NCI-H1417 treated with DMSO at 0.1 percent for 48 hours (cell line): ENCODE measurements at regions not wholly inside any gene's neighbourhood (a gene's known extent, or its start where the extent isn't known, plus 50 kb on each side); places are given as distances from the start of the nearest gene placed in this dataset.
A peak's percentile ranks its signal among the peaks of the same experiment; 100 is the strongest.
"Not testable (repeated sequence)": the region's sequence is repeated elsewhere in the genome, so short reads cannot be mapped to it uniquely, and the experiment has no call there.

ENCODE experiments used
- DNase-seq: peaks from one replicate; lab custom pipeline; 2025; lab: John Stamatoyannopoulos, UW

DNA sequence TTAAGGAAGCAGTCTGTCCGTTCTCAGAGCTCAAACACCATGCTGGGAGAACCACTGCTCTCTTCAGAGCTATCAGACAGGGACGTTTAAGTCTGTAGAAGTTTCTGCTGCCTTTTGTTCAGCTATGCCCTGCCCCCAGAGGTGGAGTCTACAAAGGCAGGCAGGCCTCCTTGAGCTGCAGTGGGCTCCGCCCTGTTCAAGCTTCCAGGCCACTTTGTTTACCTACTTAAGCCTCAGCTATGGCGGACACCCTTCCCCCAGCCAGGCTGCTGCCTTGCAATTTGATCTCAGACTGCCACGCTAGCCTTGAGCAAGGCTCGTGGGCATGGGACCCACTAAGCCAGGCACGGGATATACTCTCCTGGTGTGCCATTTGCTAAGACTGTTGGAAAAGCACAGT lies 180.7 kb upstream of the TMEM196 start:
- not testable (repeated sequence) for DNase-seq

DNA sequence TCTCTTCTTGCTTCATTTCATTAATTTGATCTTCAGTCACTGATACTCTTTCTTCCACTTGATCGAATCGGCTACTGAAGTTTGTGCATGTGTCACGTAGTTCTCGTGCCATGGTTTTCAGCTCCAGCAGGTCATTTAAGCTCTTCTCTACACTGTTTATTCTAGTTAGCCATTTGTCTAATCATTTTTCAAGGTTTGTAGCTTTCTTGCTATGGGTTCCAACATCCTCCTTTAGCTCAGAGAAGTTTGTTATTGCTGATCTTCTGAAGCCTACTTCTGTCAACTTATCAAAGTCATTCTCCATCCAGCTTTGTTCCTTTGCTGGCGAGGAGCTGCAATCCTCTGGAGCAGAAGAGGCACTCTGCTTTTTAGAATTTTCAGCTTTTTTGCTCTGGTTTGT lies 180.0 kb upstream of the TMEM196 start:
- DNase-seq = not testable (repeated sequence)

DNA sequence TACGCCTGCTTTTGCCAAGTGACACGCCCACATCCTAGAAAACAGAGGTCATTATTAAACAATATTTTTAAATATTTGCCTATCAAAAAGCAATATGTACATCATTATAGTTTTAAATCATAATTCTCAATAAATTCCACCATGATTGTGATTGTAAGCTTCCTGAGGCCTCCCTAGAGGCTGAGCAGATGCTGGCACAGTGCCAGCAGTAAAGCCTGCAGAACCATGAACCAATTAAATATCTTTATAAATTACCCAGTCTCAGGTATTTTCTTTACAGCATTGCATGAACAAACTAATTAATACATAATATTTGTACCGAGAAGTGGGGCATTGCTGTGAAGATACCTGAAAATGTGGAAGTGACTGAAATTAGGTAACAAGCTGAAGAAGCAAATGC lies 174.7 kb upstream of the TMEM196 start:
- no peak for DNase-seq

DNA sequence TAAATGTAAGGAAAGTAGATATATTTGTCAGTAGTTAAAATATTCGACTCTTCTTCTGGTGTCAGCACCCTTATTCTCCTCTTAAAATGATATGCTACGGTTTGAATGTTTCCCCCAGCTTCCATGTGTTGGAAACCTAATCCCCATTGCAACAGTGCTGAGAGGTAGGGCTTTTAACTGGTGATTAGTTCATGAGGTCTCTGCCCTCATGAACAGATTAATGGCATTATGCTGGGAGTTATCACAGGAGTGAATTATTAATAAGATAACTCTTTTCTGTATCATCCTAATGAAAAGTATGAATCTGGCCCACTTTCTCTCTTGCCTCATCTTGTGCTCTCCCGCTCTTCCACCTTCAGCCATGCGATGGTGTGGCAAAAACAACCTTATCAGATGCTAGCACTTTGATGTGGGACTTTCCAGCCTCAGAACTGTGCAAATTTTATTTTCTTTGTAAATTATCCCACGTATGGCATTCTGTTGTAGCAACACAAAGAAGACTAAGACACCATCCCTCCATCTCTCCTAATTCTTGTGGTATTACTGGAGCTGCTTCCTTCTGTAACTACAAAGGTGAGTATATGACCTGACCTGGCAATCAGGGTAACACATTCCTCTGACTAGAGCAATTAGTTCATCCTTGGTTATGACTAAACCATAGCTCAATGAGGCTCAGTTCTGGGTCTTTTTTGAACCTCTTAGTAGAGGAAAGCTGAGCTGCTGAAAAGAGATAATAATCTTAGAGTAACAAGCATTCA lies 171.1 kb upstream of the TMEM196 start:
- no peak for DNase-seq

DNA sequence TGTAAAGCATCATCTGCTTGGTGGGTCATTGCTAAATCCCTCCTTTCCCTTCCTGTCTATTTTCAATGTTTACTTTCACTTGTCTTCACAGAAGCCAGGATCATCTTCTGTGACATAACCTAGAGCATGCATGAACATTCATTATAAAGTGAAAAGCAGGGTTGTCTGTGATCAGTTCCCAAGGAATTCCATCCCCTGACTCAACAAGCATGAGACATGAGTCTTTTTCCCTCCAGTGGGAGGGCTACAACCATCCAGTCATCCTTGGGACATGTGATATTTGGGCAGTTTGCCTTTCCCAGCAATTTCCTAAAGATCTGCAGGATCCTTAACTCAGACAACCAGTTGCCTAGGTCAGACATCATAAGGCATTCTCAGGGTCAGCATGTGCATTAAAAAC lies 166.3 kb upstream of the TMEM196 start:
- no peak for DNase-seq

DNA sequence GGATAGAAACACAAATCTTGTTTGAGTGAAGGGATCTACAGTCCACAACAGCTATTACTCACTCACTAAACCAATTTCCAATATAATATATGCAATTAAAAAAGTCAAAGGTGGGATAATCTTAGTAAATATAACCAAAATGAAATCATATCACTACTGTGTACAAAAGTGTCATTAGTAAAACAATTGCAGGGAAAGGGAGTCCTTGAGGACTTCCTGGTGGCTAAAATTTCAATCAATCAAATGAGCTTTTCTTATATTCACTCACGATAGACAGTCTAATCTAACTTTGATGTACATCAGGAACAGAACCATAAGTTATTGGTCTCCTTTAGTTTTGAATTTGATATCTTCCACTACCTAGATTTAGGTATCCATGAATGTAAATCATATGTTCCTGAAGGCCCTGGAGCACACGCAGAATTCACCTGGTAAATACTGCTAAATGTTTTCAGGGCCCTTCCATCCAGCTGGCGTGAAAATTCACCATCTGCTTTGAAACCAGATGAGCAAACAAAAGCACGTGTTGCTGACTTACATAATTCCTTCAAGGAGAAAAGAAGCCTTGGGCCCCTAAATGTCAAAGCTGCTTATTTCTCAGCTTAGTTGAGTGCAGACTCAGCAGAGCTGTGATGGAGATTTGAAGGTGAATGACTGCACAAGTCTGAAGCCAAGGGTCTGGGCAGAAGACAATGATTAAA lies 159.3 kb upstream of the TMEM196 start:
- DNase-seq = peak; percentile 46

DNA sequence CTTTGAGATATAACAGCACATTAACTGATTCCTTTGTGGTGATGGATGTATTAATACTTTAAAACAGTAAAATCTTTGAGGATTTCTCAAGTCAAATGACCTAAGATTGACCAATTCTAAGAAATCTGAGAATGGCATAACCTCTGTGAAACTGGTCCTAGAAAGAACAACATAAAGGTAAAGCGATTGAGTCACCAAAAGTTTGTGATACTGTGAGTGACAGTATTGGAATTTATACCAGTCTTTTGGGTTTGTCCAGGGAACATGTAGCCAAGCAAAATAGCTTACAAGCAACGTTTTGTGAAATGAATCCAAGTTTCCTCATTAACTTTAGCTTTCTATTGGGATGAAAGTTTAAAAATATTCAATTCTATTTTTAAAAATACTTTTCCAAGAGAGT lies 157.4 kb upstream of the TMEM196 start:
- no peak for DNase-seq

DNA sequence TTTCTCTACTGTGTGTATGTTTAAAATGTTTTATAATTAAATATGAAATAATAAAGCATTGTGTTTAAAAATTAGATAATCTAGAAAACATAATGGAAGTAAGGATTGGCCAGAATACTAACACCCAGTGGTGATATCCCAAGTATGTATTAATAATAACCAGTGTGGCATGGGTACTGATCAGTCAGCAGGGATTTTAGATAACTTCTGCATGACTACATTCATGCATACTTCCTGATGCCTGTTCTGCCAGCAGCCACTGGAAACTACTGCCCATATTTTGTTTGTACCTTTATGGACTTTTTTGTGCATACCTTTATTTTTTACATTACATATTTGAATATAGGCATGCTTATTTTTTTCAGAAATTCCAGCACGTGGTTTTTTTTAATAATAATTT lies 156.6 kb upstream of the TMEM196 start:
- no peak for DNase-seq

DNA sequence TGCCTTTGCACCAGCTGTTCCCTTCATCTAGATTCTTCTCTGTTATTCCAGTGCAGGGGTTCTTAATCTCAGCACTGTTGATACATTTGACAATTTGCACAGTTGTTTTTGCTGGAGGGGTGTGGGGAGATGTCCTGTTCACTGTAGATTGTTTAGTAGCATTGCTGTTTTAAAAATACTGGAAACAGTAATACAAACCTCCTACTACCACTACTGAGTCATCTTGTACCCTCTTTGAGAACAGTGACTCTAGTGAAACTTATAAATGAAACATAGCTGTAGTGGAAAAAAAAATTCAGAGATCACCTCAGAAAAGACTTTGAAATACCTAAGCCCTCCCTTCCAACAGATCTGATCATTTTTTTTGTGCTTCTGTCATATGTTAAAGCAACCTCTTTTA lies 154.8 kb upstream of the TMEM196 start:
- no peak for DNase-seq

DNA sequence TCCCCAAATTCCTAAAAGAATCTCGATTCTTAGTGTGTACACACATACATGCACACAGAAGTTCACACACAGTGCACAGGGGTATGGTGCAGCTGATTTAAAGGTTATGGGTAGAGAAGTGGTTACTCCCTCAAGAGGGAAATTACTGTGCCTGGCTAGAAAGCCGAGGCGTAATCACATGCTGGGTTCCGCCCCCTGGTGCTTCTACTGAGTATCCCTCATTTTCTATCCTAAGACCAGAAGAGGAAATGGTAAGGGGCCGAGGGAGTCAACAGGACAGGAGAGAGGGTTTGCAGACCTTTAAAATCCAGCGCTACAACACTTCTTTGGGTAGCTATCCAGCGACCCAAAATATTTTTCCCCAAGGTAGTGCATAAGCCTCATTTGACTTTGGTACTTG lies 147.3 kb upstream of the TMEM196 start:
- DNase-seq = no peak

DNA sequence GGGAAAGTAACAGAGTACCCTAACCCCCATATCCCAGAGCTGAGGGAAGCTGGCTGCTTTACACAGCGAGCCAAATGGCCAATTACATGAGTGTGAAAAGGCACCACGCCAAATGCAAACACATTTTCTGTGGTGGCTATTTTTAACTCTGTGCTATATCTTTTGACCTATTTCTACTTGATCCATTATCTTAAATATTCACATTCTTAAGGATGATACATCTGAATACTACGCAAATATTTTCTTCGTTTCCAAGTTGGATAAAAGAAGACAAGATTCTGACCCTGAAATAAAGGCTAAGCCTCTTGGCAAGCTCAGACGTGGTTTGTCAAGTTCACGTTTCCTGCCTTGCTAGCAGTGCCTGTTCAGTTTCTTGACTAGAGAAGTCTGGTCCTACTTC lies 146.7 kb upstream of the TMEM196 start:
- DNase-seq = no peak

DNA sequence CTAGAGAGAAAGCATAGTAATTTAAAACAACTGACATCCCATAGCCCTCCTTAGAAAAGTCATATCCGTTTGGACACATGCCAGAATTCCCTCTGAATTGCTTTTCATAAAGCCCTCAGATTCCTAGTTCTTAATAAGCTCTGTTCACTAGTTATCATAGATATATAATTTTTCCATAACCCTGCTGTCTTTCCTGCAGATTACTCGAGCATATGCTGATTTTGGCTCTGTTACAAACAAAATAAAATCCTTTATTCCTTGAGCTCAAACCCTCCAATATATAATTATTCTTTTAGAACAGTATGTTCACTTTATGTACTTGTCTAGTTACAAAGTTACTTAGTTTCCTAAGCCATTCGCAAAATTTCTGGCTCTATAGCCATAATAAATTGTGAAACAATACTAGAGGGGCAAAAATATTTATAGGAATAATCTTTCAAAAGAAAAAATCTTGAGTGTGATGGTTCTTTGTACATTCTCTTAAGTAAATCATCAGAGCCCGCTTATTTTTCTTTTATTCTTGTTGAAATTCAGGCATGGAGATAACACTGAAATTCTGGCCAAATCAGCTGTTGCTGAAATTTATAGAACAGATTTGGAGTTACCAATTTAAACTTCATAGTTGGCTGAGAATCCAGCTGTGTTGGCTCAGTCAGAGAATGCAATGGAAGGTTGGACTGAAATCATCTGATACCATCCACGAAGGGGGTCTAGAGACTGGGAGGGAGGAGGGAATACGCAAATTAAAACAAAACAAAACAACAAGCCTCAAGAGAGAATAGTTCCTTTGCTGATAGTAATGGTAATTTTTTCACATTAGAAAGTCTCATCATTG lies 146.1 kb upstream of the TMEM196 start:
- no peak for DNase-seq

DNA sequence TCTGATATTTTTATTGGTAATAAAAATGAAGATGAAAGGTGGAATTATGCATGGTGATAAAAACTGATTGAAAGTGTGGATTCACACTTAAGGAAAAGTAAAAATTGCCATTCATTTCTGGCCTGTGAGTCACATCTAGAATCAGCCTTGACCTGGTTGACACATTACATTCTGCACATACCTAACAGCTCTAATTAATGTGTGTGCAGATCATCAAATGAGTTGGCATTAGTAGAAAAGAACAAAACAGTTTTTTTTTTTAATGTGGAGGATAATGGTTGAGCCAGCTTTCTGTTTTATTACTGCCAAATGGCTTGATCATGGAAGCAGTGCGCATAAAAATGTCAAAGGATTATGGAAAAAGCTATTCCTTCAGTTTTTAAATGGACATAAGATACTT lies 142.6 kb upstream of the TMEM196 start:
- no peak for DNase-seq

DNA sequence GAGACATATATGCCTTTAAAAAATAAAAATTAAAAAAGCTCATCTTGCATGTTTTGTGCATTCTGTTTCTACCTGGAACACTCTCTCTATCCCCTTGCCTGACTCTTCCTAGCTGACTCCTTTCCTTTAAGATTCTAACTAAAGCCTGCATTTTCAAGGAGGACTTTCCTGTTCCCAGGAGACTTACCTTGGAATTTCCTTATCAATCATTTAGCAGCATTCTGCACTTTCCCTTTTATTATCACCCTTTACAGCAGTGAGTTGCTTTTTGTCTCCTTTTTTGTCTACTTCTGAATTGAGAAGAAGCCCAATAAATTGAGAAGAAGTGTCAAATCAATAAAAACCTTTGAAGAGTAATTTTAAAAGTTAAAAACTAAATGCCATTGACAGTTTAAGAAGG lies 142.2 kb upstream of the TMEM196 start:
- DNase-seq = no peak

DNA sequence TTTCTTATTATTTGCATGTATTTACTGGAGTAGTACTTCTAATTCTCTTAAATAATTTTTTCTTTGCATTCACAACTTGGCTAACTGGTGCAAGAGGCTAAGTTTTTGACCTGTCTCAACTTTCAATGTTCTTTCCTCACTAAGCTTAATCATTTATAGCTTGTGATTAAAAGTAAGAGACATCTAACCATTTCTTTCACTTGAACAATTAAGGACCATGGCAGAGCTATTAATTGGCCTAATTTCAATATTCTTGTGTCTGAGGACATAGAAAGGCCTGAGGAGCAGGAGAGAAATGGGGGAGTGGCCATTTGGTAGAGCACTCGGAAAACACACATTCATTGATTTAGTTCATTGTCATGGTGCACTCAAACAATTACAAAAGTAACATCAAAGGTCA lies 141.4 kb upstream of the TMEM196 start:
- no peak for DNase-seq

DNA sequence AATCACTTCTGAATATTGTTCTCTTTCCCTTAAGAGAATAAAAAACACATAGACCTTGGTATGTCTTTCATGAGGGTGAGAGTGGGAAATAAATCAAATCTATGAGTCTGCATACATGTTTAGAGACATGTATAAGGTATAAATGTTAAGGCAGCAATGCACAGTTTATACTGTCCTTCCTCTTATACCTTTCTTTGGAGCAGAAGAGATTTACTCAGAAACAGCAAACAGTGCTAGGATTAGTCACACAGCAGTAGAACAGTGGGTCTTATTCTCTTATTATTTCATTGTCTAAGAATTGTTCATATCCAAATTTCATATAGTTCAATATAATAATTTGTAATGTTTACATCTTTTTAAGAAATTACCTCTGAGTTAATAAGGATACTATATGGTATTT lies 126.7 kb upstream of the TMEM196 start:
- DNase-seq = no peak

DNA sequence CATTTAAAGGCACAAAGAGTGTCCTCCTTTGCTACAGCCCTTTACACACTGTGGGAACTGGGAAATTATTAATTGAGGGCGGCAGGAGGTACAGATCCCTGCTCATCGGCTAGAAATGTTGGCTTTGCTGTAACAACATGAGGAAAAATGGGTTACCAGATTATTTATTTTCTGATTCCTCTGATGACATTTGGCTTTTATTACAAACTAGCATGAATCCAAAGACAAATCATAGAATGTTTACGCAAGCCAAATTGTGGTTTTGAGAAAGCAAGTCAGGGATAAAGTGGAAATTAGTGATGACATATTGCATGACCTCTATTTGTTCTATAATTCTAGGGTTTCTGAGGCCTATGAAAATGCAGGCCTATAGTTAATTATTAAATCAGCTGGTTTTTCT lies 126.1 kb upstream of the TMEM196 start:
- no peak for DNase-seq

DNA sequence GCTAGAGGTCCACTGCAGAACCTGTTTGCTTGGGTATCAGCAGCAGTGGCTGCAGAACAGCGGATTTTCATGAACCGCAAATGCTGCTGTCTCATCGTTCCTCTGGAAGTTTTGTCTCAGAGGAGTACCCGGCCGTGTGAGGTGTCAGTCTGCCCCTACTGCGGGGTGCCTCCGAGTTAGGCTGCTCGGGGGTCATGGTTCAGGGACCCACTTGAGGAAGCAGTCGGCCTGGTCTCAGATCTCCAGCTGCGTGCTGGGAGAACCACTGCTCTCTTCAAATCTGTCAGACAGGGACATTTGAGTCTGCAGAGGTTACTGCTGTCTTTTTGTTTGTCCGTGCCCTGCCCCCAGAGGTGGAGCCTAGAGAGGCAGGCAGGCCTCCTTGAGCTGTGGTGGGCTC lies 109.5 kb upstream of the TMEM196 start:
- DNase-seq = not testable (repeated sequence)

DNA sequence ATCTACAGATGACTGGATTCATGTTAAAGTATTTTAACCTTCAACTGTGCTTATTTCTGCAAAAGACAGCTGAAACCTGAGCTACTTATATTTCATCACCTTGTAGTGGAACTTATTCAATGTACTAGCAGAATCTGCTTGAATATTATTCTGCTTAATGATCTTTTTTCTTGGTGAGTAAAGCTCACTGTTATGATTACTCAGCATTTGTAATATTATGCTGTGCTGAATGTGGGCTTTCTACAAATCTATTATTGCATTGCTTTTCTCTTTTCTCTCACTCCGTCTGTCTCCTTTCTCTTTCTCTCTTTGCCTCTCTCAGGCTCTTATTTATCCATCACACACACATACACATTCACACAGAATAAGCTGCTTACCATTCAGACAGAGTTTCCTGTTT lies 98.7 kb upstream of the TMEM196 start:
- no peak for DNase-seq

DNA sequence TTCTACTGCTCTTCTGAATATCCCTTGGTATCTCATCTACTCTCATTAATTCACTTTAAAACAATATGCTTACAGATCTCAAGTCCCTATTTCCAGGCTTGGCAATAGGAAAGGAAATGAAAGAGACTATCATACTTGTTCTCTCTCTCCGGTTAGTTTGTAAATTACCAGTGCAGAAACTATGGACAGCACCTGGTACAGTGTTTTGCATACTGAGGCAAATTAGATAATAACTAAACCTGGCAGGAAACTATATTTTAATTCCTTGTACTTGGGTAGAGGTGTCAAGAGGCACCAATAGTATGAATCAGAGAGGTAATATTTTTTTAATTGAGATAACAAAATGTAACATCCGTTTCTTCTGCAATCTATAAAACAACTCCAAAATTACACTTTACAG lies 97.7 kb upstream of the TMEM196 start:
- DNase-seq = no peak

DNA sequence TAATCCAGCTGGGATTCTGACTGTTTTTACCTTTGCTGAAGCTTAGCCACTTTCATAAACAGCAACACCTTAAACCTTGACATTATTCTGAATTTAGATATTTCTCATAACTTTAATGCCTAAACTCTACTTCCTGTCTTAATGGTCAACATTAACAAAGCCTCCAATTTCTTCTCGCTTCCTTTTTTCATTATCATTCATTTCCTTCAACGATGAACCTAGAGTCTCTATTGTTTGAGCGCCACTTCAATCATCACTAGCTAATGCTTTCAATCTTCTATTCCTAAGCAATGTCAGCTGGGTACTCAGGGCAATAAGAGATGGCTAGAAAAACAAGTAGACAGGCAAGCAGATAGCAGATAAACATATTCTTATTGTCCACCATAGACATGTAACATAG lies 96.6 kb upstream of the TMEM196 start:
- DNase-seq = no peak

DNA sequence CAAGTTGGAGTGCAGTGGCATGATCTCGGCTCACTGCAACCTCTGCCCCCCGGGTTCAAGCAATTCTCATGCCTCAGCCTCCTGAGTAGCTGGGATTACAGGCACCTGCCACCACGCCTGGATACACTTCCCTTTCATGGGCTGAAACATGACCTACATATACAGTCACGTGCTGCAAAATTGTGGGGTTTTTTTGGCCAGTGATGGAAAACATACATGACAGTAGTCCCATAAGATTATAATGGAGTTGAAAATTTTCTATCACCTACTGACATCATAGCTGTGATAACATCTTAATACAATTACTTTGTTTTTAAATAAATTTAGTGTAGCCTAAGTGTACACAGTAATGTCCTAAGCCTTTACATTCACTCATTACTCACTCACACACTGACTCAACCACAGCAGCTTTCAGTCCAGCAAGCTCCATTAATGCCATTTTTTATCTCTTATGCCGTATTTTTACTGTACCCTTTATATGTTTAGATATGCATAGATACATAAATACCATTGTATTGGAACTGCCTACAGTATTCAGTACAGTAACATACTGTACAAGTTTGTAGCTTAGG lies 79.9 kb upstream of the TMEM196 start:
- no peak for DNase-seq

DNA sequence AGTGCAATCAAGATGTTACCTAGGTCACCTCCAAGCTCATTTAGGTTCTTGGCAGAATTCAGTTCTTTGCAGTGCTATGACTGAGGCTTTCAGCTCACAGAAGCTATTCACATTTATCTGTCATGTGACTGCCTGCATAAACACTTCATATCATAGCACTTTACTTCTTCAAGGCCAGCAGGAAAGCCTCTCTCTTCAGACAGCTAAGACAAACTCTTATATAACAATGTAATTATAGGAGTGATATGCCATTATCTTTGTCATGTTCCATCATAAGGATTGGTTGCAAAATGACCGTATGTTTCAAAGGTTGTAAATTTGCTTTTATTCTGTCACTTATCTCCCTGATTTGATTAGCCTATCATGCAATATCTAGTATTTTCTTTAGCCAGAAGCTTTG lies 78.8 kb upstream of the TMEM196 start:
- no peak for DNase-seq
